ENCODE measurements at regions not wholly inside any gene's neighbourhood (a gene's known extent, or its start where the extent isn't known, plus 50 kb on each side); places are given as distances from the start of the nearest gene placed in this dataset.

DNA sequence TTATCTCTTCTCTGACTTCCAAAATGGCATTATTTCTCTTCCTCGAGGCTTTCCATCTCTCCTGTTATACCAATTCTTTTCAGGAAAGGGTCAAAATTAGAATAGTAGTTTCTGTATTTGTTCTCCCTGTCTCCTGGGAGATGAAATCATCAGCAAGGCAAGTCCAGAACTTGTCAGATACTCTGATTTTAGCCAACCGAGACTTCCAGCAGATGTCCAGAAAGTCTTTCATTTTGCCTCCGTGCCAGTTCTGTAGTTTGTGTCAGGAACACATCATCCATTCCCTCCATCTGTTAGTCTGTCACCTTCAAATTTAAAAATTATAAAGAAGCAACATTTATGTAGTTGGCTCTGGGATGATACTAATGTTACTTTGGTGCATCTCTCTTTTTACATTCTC, 275.7 kb downstream of the CCDC59 start:
- no peak for TF ChIP-seq EZH2 (IDR thresholded peaks at IDR 0.05; ENCODE audit: borderline replicate concordance, insufficient read depth, low read depth, low read length, poor library complexity, severe bottlenecking)
- TF ChIP-seq, protein P1, sequence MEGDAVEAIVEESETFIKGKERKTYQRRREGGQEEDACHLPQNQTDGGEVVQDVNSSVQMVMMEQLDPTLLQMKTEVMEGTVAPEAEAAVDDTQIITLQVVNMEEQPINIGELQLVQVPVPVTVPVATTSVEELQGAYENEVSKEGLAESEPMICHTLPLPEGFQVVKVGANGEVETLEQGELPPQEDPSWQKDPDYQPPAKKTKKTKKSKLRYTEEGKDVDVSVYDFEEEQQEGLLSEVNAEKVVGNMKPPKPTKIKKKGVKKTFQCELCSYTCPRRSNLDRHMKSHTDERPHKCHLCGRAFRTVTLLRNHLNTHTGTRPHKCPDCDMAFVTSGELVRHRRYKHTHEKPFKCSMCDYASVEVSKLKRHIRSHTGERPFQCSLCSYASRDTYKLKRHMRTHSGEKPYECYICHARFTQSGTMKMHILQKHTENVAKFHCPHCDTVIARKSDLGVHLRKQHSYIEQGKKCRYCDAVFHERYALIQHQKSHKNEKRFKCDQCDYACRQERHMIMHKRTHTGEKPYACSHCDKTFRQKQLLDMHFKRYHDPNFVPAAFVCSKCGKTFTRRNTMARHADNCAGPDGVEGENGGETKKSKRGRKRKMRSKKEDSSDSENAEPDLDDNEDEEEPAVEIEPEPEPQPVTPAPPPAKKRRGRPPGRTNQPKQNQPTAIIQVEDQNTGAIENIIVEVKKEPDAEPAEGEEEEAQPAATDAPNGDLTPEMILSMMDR (IDR thresholded peaks at IDR 0.05) = no peak
